Neural cell (in vitro differentiated cells): ENCODE measurements at regions not wholly inside any gene's neighbourhood (a gene's known extent, or its start where the extent isn't known, plus 50 kb on each side); places are given as distances from the start of the nearest gene placed in this dataset.

Experiments
- CTCF ChIP-seq: fragments of 450-650 bp; IDR thresholded peaks from 2 replicates; pipeline ENCODE4 v1.5.1; 2014; ENCODE audit warnings: antibody characterized with exemption, mild to moderate bottlenecking, moderate library complexity; ENCODE audit not compliant: poor library complexity, severe bottlenecking
- EP300 ChIP-seq: fragments of 450-650 bp; conservative IDR thresholded peaks from 2 replicates; pipeline ENCODE4 v1.6.1; 2014; ENCODE audit warnings: antibody characterized with exemption, mild to moderate bottlenecking, moderate library complexity; ENCODE audit not compliant: poor library complexity, severe bottlenecking
- EZH2 ChIP-seq: fragments of 200-600, 300-800 bp; shearing (Covaris generic), sonication (generic); IDR thresholded peaks from 2 replicates; pipeline ENCODE4 v1.6.1; 2014; ENCODE audit warnings: antibody characterized with exemption, low read length, borderline replicate concordance, mild to moderate bottlenecking; ENCODE audit not compliant: insufficient read depth, poor library complexity, severe bottlenecking
- POLR2AphosphoS5 ChIP-seq: IDR thresholded peaks from 2 replicates; pipeline ENCODE4 v1.6.1; 2012
- RAD21 ChIP-seq: fragments of 450-650 bp; conservative IDR thresholded peaks from 2 replicates; pipeline ENCODE4 v1.6.1; 2014; ENCODE audit warnings: antibody characterized with exemption, mild to moderate bottlenecking, moderate library complexity
- REST ChIP-seq: IDR thresholded peaks from 2 replicates; pipeline ENCODE4 v1.6.1; 2012; ENCODE audit warnings: borderline replicate concordance
- SMC3 ChIP-seq: fragments of 450-650 bp; conservative IDR thresholded peaks from 2 replicates; pipeline ENCODE4 v1.6.1; 2014; ENCODE audit warnings: antibody characterized with exemption, mild to moderate bottlenecking, moderate library complexity; ENCODE audit not compliant: poor library complexity
- TAF1 ChIP-seq: IDR thresholded peaks from 2 replicates; pipeline ENCODE4 v1.6.1; 2012; ENCODE audit warnings: low read depth

GRCh38 chr22:49595465-49596078 is 232.1 kb downstream of the BRD1 start:
- TF ChIP-seq CTCF (no peak), TAF1 (no peak), EZH2 (no peak), REST (no peak), POLR2AphosphoS5 (no peak), EP300 (no peak), RAD21 (no peak), SMC3 (no peak)
